Neuronal stem cell (in vitro differentiated cells): ENCODE measurements at regions not wholly inside any gene's neighbourhood (a gene's known extent, or its start where the extent isn't known, plus 50 kb on each side); places are given as distances from the start of the nearest gene placed in this dataset.

Experiments
- DNase-seq: peaks from one replicate; pipeline ENCODE4 v3.0.0-alpha.2; 2013; ENCODE audit warnings: low spot score
- H2AFZ ChIP-seq: one replicate; pipeline ENCODE4 v1.6.1; 2013; ENCODE audit warnings: mild to moderate bottlenecking, low read length, inconsistent platforms
- H2AK5ac ChIP-seq: 2 replicates; pipeline ENCODE4 v1.6.1; 2013; ENCODE audit warnings: low read depth, mild to moderate bottlenecking, inconsistent platforms, low read length, moderate library complexity, mixed read lengths
- H2BK120ac ChIP-seq: 2 replicates; pipeline ENCODE4 v1.6.1; 2013; ENCODE audit warnings: low read depth, mild to moderate bottlenecking, inconsistent platforms, low read length, moderate library complexity, mixed read lengths
- H2BK12ac ChIP-seq: one replicate; pipeline ENCODE4 v1.6.1; 2013; ENCODE audit warnings: low read length, inconsistent platforms
- H2BK15ac ChIP-seq: 2 replicates; pipeline ENCODE4 v1.6.1; 2013; ENCODE audit warnings: mild to moderate bottlenecking, low read length, inconsistent platforms, mixed read lengths
- H2BK5ac ChIP-seq: one replicate; pipeline ENCODE4 v1.6.1; 2013; ENCODE audit warnings: inconsistent platforms, mild to moderate bottlenecking, low read length, moderate library complexity
- H3K14ac ChIP-seq: one replicate; pipeline ENCODE4 v1.6.1; 2013; ENCODE audit warnings: low read length, inconsistent platforms
- H3K18ac ChIP-seq: 2 replicates; pipeline ENCODE4 v1.6.1; 2013; ENCODE audit warnings: low read length, inconsistent platforms
- H3K23ac ChIP-seq: 2 replicates; pipeline ENCODE4 v1.6.1; 2013; ENCODE audit warnings: low read depth, mild to moderate bottlenecking, mixed read lengths, low read length, inconsistent platforms; ENCODE audit not compliant: poor library complexity
- H3K27ac ChIP-seq: replicated peaks from 3 replicates; pipeline ENCODE4 v1.5.1; 2013; ENCODE audit warnings: low read length, inconsistent platforms
- H3K27me3 ChIP-seq, 3 experiments: 2 replicates each; pipeline ENCODE4 v1.6.1; 2013; ENCODE audit warnings: low read length in 3 of 3, mild to moderate bottlenecking in 2 of 3, inconsistent platforms in 1 of 3, low read depth in 1 of 3, mixed read lengths in 1 of 3, moderate library complexity in 1 of 3; ENCODE audit not compliant: control insufficient read depth in 3 of 3, insufficient read depth in 3 of 3
- H3K36me3 ChIP-seq, 2 donors: replicated peaks in 1 of 2; 2 replicates each; pipeline ENCODE4 v1.6.1; 2013; ENCODE audit warnings: low read length in 2 of 2; ENCODE audit not compliant: control insufficient read depth in 2 of 2, insufficient read depth in 2 of 2
- H3K4ac ChIP-seq: 2 replicates; pipeline ENCODE4 v1.6.1; 2013; ENCODE audit warnings: inconsistent platforms, mild to moderate bottlenecking, low read length, moderate library complexity
- H3K4me1 ChIP-seq, 2 donors: 1 replicate in 1 of 2; 2 replicates in 1 of 2; pipeline ENCODE4 v1.6.1; 2013; ENCODE audit warnings: low read length in 2 of 2, low read depth in 1 of 2; ENCODE audit not compliant: control insufficient read depth in 2 of 2, insufficient read depth in 1 of 2
- H3K4me2 ChIP-seq: one replicate; pipeline ENCODE4 v1.6.1; 2013; ENCODE audit warnings: mild to moderate bottlenecking, low read length, inconsistent platforms; ENCODE audit not compliant: insufficient read depth, poor library complexity, severe bottlenecking
- H3K4me3 ChIP-seq, 2 donors: 2 replicates each; pipeline ENCODE4 v1.5.1; 2013; ENCODE audit warnings: low read length in 2 of 2, mild to moderate bottlenecking in 2 of 2, inconsistent platforms in 1 of 2, moderate library complexity in 1 of 2
- H3K79me1 ChIP-seq: one replicate; pipeline ENCODE4 v1.6.1; 2013; ENCODE audit warnings: low read depth, mild to moderate bottlenecking, inconsistent platforms, low read length, moderate library complexity
- H3K9ac ChIP-seq: one replicate; pipeline ENCODE4 v1.6.1; 2013; ENCODE audit warnings: mild to moderate bottlenecking, low read depth, low read length, inconsistent platforms; ENCODE audit not compliant: poor library complexity
- H3K9me3 ChIP-seq, 2 donors: replicated peaks in 1 of 2; 2 replicates each; pipeline versions ENCODE3 to v1.6.1; 2013; ENCODE audit warnings: low read length in 2 of 2, mild to moderate bottlenecking in 2 of 2, inconsistent platforms in 1 of 2, low read depth in 1 of 2, mixed read lengths in 1 of 2, moderate library complexity in 1 of 2; ENCODE audit not compliant: control insufficient read depth in 2 of 2, insufficient read depth in 1 of 2
- H4K8ac ChIP-seq: one replicate; pipeline ENCODE4 v1.6.1; 2013; ENCODE audit warnings: low read depth, mild to moderate bottlenecking, inconsistent platforms, low read length, moderate library complexity
- H4K91ac ChIP-seq: one replicate; pipeline ENCODE4 v1.6.1; 2013; ENCODE audit warnings: low read length, low read depth, mild to moderate bottlenecking, inconsistent platforms; ENCODE audit not compliant: poor library complexity
- WGBS, 2 donors: extraction: QIAGEN DNeasy Blood & Tissue Kit; methylation state at CpG; one replicate each; pipeline ENCODE4 v1.1.7; 2013; ENCODE audit warnings: missing lambda C conversion rate in 2 of 2, mixed read lengths in 1 of 2; ENCODE audit not compliant: insufficient read length in 2 of 2, insufficient replicate concordance in 1 of 2; ENCODE audit errors: extremely low coverage in 2 of 2; 5-methylcytosine and 5-hydroxymethylcytosine counted together

- Histone ChIP-seq H2AK5ac (no peak overlapping the region), H3K9ac (no peak overlapping the region), H3K18ac (no peak overlapping the region), H2BK15ac (no peak overlapping the region), H3K4ac (no peak overlapping the region), H2BK5ac (no peak overlapping the region), H3K4me2 (no peak overlapping the region), H4K91ac (no peak overlapping the region), H2AFZ (no peak overlapping the region), H3K9me3 (no peaks in the 10 kb centered on the region), H2BK12ac (no peak overlapping the region), H2BK120ac (no peak overlapping the region), H3K27me3 (no peaks in the 10 kb centered on the region), H3K4me3 (no peak overlapping the region), H3K36me3 (no peaks in the 10 kb centered on the region), H3K27ac (no peak overlapping the region), H3K23ac (no peak overlapping the region), H4K8ac (no peak overlapping the region), H3K79me1 (no peaks in the 10 kb centered on the region), H3K4me1 (no peaks in the 10 kb centered on the region), H3K14ac (no peak overlapping the region)
- DNase-seq, result no peak
- no CpG with 5 or more reads among the region's 5 CpGs for WGBS, 2 donors
Measured at GRCh38 chr6:78597966-78598365, 269.4 kb upstream of the IRAK1BP1 start.

- H3K36me3 ChIP-seq, result no peaks in the 10 kb centered on the region
- H4K91ac ChIP-seq, result no peak overlapping the region
- H3K27me3 ChIP-seq, result no peaks in the 10 kb centered on the region
- no peak overlapping the region for H2BK12ac ChIP-seq
- no peaks in the 10 kb centered on the region for H3K79me1 ChIP-seq
- DNase-seq, result no peak
- H2BK120ac ChIP-seq, result no peak overlapping the region
- no peak overlapping the region for H3K4ac ChIP-seq
- no peaks in the 10 kb centered on the region for H3K4me1 ChIP-seq
- H3K18ac ChIP-seq, result no peak overlapping the region
- no peaks in the 10 kb centered on the region for H3K9me3 ChIP-seq
- H2AFZ ChIP-seq, result no peak overlapping the region
- H3K4me2 ChIP-seq, result no peak overlapping the region
- no peak overlapping the region for H2BK5ac ChIP-seq
- H3K14ac ChIP-seq, result no peak overlapping the region
- H2AK5ac ChIP-seq, result no peak overlapping the region
- H3K23ac ChIP-seq, result no peak overlapping the region
- H2BK15ac ChIP-seq, result no peak overlapping the region
- WGBS, 2 donors, result no CpG with 5 or more reads among the region's 1 CpG
- H3K9ac ChIP-seq, result no peak overlapping the region
- H4K8ac ChIP-seq, result no peak overlapping the region
- no peak overlapping the region for H3K27ac ChIP-seq
- H3K4me3 ChIP-seq, result no peak overlapping the region
Measured at GRCh38 chr6:78598966-78599365, 268.4 kb upstream of the IRAK1BP1 start.

- no peak overlapping the region for H2BK12ac ChIP-seq
- H3K79me1 ChIP-seq, result no peaks in the 10 kb centered on the region
- H3K9me3 ChIP-seq, result no peaks in the 10 kb centered on the region
- no peak overlapping the region for H2AK5ac ChIP-seq
- DNase-seq, result no peak
- no peak overlapping the region for H3K4me3 ChIP-seq
- no peak overlapping the region for H3K9ac ChIP-seq
- no peak overlapping the region for H2AFZ ChIP-seq
- no peaks in the 10 kb centered on the region for H3K36me3 ChIP-seq
- H3K4ac ChIP-seq, result no peak overlapping the region
- H3K4me1 ChIP-seq, result no peaks in the 10 kb centered on the region
- no peak overlapping the region for H3K14ac ChIP-seq
- H3K27ac ChIP-seq, result no peak overlapping the region
- WGBS, 2 donors, result no CpG with 5 or more reads among the region's 2 CpGs
- H3K23ac ChIP-seq, result no peak overlapping the region
- H4K8ac ChIP-seq, result no peak overlapping the region
- H2BK15ac ChIP-seq, result no peak overlapping the region
- H2BK5ac ChIP-seq, result no peak overlapping the region
- H3K18ac ChIP-seq, result no peak overlapping the region
- H3K27me3 ChIP-seq, result no peaks in the 10 kb centered on the region
- no peak overlapping the region for H3K4me2 ChIP-seq
- H2BK120ac ChIP-seq, result no peak overlapping the region
- no peak overlapping the region for H4K91ac ChIP-seq
Measured at GRCh38 chr6:78599526-78599925, 267.8 kb upstream of the IRAK1BP1 start.

GRCh38 chr6:78605909-78606446 is 261.4 kb upstream of the IRAK1BP1 start:
- no peak overlapping the region for H3K23ac ChIP-seq
- no peak overlapping the region for H2BK120ac ChIP-seq
- H3K18ac ChIP-seq, result no peak overlapping the region
- H3K14ac ChIP-seq, result no peak overlapping the region
- H2BK15ac ChIP-seq, result no peak overlapping the region
- no peaks in the 10 kb centered on the region for H3K4me1 ChIP-seq
- H3K4ac ChIP-seq, result no peak overlapping the region
- H3K27ac ChIP-seq, result no peak overlapping the region
- 100% methylated on average over 1 of the region's 2 CpGs; no CpG with 5 or more reads in 1 of the 2 donors for WGBS, 2 donors
- H2AK5ac ChIP-seq, result no peak overlapping the region
- H3K27me3 ChIP-seq, result no peaks in the 10 kb centered on the region
- H3K9ac ChIP-seq, result no peak overlapping the region
- no peak overlapping the region for H2BK12ac ChIP-seq
- no peaks in the 10 kb centered on the region for H3K36me3 ChIP-seq
- no peak for DNase-seq
- no peaks in the 10 kb centered on the region for H3K79me1 ChIP-seq
- no peak overlapping the region for H4K8ac ChIP-seq
- no peak overlapping the region for H2BK5ac ChIP-seq
- no peak overlapping the region for H3K4me3 ChIP-seq
- H3K9me3 ChIP-seq, result no peaks in the 10 kb centered on the region
- no peak overlapping the region for H2AFZ ChIP-seq
- H3K4me2 ChIP-seq, result no peak overlapping the region
- no peak overlapping the region for H4K91ac ChIP-seq
